IMR-90 (cell line): ENCODE measurements at regions not wholly inside any gene's neighbourhood (a gene's known extent, or its start where the extent isn't known, plus 50 kb on each side); places are given as distances from the start of the nearest gene placed in this dataset.

Experiments used
- ATAC-seq: fragments of 200-7000 bp; cut with Tn5 transposase; 2 replicates; pipeline ENCODE4 v1.9.1; 2020; ENCODE audit warnings: low read depth, mild to moderate bottlenecking, moderate library complexity
- BruUV-seq: library from RNA; stranded (reverse); fragments of 400-500 nt; replicated peaks from 2 replicates; lab custom pipeline; 2021; lab: Mats Ljungman, UMichigan
- CTCF ChIA-PET: fragments of 300-600 bp; formaldehyde crosslinking; extraction: SDS; loops from one replicate; lab custom pipeline; 2021; ENCODE audit warnings: antibody characterized with exemption; lab: Yijun Ruan, JAX
- POLR2A ChIA-PET: fragments of 300-600 bp; sonication (Branson Sonifier 250); formaldehyde crosslinking; loops from one replicate; lab custom pipeline; 2022; ENCODE audit warnings: antibody characterized with exemption; ENCODE audit not compliant: unreplicated experiment; lab: Charles Lee
- DNase-seq: peaks from one replicate; pipeline ENCODE4 v3.0.0; 2013
- H2AFZ ChIP-seq: replicated peaks from 2 replicates; pipeline ENCODE3; 2013; ENCODE audit warnings: low read length, mild to moderate bottlenecking; ENCODE audit not compliant: poor library complexity
- H2AK5ac ChIP-seq: 2 replicates; pipeline ENCODE4 v1.6.1; 2013; ENCODE audit warnings: low read depth, low read length, inconsistent platforms
- H2AK9ac ChIP-seq: replicated peaks from 2 replicates; pipeline ENCODE3; 2013; ENCODE audit warnings: mild to moderate bottlenecking, low read depth, low read length, moderate library complexity; ENCODE audit not compliant: poor library complexity
- H2BK120ac ChIP-seq: 2 replicates; pipeline ENCODE4 v1.6.1; 2013; ENCODE audit warnings: low read depth, low read length, inconsistent platforms
- H2BK15ac ChIP-seq: 3 replicates; pipeline ENCODE4 v1.6.1; 2013; ENCODE audit warnings: low read depth, low read length, inconsistent platforms
- H2BK20ac ChIP-seq: 2 replicates; pipeline ENCODE4 v1.6.1; 2013; ENCODE audit warnings: low read depth, mild to moderate bottlenecking, inconsistent platforms, low read length, moderate library complexity
- H2BK5ac ChIP-seq: 2 replicates; pipeline ENCODE4 v1.6.1; 2013; ENCODE audit warnings: mild to moderate bottlenecking, low read depth, low read length, inconsistent platforms; ENCODE audit not compliant: poor library complexity, severe bottlenecking
- H3K14ac ChIP-seq: replicated peaks from 2 replicates; pipeline ENCODE4 v1.6.1; 2013; ENCODE audit warnings: low read depth, low read length, inconsistent platforms
- H3K18ac ChIP-seq: 2 replicates; pipeline ENCODE4 v1.6.1; 2013; ENCODE audit warnings: low read depth, low read length, control low read depth
- H3K23ac ChIP-seq: 2 replicates; pipeline ENCODE4 v1.6.1; 2013; ENCODE audit warnings: low read depth, low read length, inconsistent platforms
- H3K27ac ChIP-seq: 2 replicates; pipeline ENCODE4 v1.5.1; 2013; ENCODE audit warnings: mild to moderate bottlenecking, control low read depth, low read length; ENCODE audit not compliant: insufficient read depth
- H3K27me3 ChIP-seq: 2 replicates; pipeline ENCODE4 v1.6.1; 2013; ENCODE audit warnings: low read length; ENCODE audit not compliant: control insufficient read depth, insufficient read depth
- H3K36me3 ChIP-seq: 2 replicates; pipeline ENCODE4 v1.6.1; 2013; ENCODE audit warnings: low read length, mixed read lengths; ENCODE audit not compliant: control insufficient read depth, insufficient read depth
- H3K4ac ChIP-seq: 2 replicates; pipeline ENCODE4 v1.6.1; 2013; ENCODE audit warnings: low read depth, low read length, inconsistent platforms
- H3K4me1 ChIP-seq: 2 replicates; pipeline ENCODE4 v1.6.1; 2013; ENCODE audit warnings: low read length, mixed read lengths; ENCODE audit not compliant: control insufficient read depth, insufficient read depth
- H3K4me2 ChIP-seq: 2 replicates; pipeline ENCODE4 v1.6.1; 2013; ENCODE audit warnings: low read depth, mild to moderate bottlenecking, control low read depth, low read length, moderate library complexity
- H3K4me3 ChIP-seq: 2 replicates; pipeline ENCODE4 v1.5.1; 2013; ENCODE audit warnings: low read depth, mild to moderate bottlenecking, control low read depth, low read length, moderate library complexity; ENCODE audit not compliant: insufficient read depth
- H3K56ac ChIP-seq: 2 replicates; pipeline ENCODE4 v1.6.1; 2013; ENCODE audit warnings: low read length, inconsistent platforms; ENCODE audit not compliant: insufficient read depth; ENCODE audit errors: extremely low read depth
- H3K79me1 ChIP-seq, 2 experiments: 2 replicates each; pipeline ENCODE4 v1.6.1; 2013; ENCODE audit warnings: low read length in 2 of 2, inconsistent platforms in 1 of 2, low read depth in 1 of 2
- H3K9ac ChIP-seq: 2 replicates; pipeline ENCODE4 v1.6.1; 2013; ENCODE audit warnings: low read depth, low read length, control low read depth
- H3K9me1 ChIP-seq: 2 replicates; pipeline ENCODE4 v1.6.1; 2013; ENCODE audit warnings: low read length, inconsistent platforms; ENCODE audit not compliant: insufficient read depth
- H3K9me3 ChIP-seq: 2 replicates; pipeline ENCODE4 v1.6.1; 2013; ENCODE audit warnings: low read length; ENCODE audit not compliant: control insufficient read depth, insufficient read depth
- H4K20me1 ChIP-seq: 2 replicates; pipeline ENCODE4 v1.6.1; 2013; ENCODE audit warnings: low read length, inconsistent platforms; ENCODE audit not compliant: insufficient read depth
- H4K5ac ChIP-seq: 2 replicates; pipeline ENCODE4 v1.6.1; 2013; ENCODE audit warnings: mild to moderate bottlenecking, low read depth, low read length, control low read depth
- H4K8ac ChIP-seq, 2 experiments: 2 replicates each; pipeline ENCODE4 v1.6.1; 2013; ENCODE audit warnings: low read depth in 2 of 2, low read length in 2 of 2, control low read depth in 1 of 2, inconsistent platforms in 1 of 2
- H4K91ac ChIP-seq: 2 replicates; pipeline ENCODE4 v1.6.1; 2013; ENCODE audit warnings: low read depth, low read length, inconsistent platforms; ENCODE audit not compliant: insufficient read depth
- BHLHE40 ChIP-seq: fragments of 150-350 bp; IDR thresholded peaks from 2 replicates; pipeline ENCODE4 v1.6.1; 2016; ENCODE audit warnings: mild to moderate bottlenecking, low read depth, low read length
- CEBPB ChIP-seq: IDR thresholded peaks from 2 replicates; pipeline ENCODE4 v1.6.1; 2012; ENCODE audit warnings: low read depth, low read length, improper control_type of control experiment
- CHD1 ChIP-seq: IDR thresholded peaks from 2 replicates; pipeline ENCODE4 v1.6.1; 2012; ENCODE audit warnings: low read depth, low read length, improper control_type of control experiment
- FOS ChIP-seq: fragments of 150-350 bp; IDR thresholded peaks from 2 replicates; pipeline ENCODE4 v1.6.1; 2016; ENCODE audit warnings: low read depth, low read length
- MAFK ChIP-seq: IDR thresholded peaks from 2 replicates; pipeline ENCODE4 v1.6.1; 2012; ENCODE audit warnings: low read depth, low read length, improper control_type of control experiment
- MAZ ChIP-seq: IDR thresholded peaks from 2 replicates; pipeline ENCODE4 v1.6.1; 2012; ENCODE audit warnings: low read depth, mild to moderate bottlenecking, low read length, improper control_type of control experiment, moderate library complexity, borderline replicate concordance
- MXI1 ChIP-seq: IDR thresholded peaks from 2 replicates; pipeline ENCODE4 v1.6.1; 2012; ENCODE audit warnings: low read depth, mild to moderate bottlenecking, low read length, moderate library complexity, borderline replicate concordance
- NFE2L2 ChIP-seq: fragments of 150-350 bp; IDR thresholded peaks from 2 replicates; pipeline ENCODE4 v1.6.1; 2016; ENCODE audit warnings: low read depth, mild to moderate bottlenecking, low read length
- POLR2A ChIP-seq: IDR thresholded peaks from 2 replicates; pipeline ENCODE4 v1.6.1; 2012; ENCODE audit warnings: mild to moderate bottlenecking, low read depth, low read length
- RAD21 ChIP-seq: IDR thresholded peaks from 2 replicates; pipeline ENCODE4 v1.6.1; 2012; ENCODE audit warnings: low read length, improper control_type of control experiment
- RCOR1 ChIP-seq: IDR thresholded peaks from 2 replicates; pipeline ENCODE4 v1.6.1; 2012; ENCODE audit warnings: mild to moderate bottlenecking, low read length, improper control_type of control experiment; ENCODE audit not compliant: insufficient replicate concordance
- RFX5 ChIP-seq: IDR thresholded peaks from 2 replicates; pipeline ENCODE4 v1.8.0; 2012; ENCODE audit warnings: low read depth, mild to moderate bottlenecking, low read length, moderate library complexity
- SMC3 ChIP-seq: fragments of 150-350 bp; IDR thresholded peaks from 2 replicates; pipeline ENCODE4 v1.6.1; 2016; ENCODE audit warnings: low read depth, mild to moderate bottlenecking, antibody characterized with exemption, low read length, moderate library complexity
- WGBS, 2 experiments: methylation state at CpG; one replicate each; pipeline versions ENCODE4 v1.1.5 to v1.1.7; 2013; ENCODE audit warnings: missing lambda C conversion rate in 2 of 2; ENCODE audit not compliant: insufficient read length in 1 of 2; ENCODE audit errors: extremely low coverage in 2 of 2; 5-methylcytosine and 5-hydroxymethylcytosine counted together
- dilution Hi-C: fragments of 300-500 bp; cut with HindIII; formaldehyde crosslinking; loops from one replicate; pipeline ENCODE4 v1.14.3; 2018; ENCODE audit warnings: low sequenced_read_pairs; ENCODE audit not compliant: unreplicated experiment
- in situ Hi-C: fragments of 300-500 bp; cut with MboI; formaldehyde crosslinking; loops from 3 replicates; pipeline ENCODE4 v1.14.3; 2019; ENCODE audit warnings: low sequenced_read_pairs, inconsistent platforms, mixed read lengths
- intact Hi-C: fragments of 100-400 bp; cut with micrococcal nuclease; formaldehyde crosslinking; loops from 2 replicates; pipeline ENCODE4 v1.10.0; 2022
- TF ChIP-seq, protein P1 (sequence below): fragments of 150-350 bp; IDR thresholded peaks from 2 replicates; pipeline ENCODE4 v1.6.1; 2016; ENCODE audit warnings: low read depth, mild to moderate bottlenecking, low read length, moderate library complexity, borderline replicate concordance
- TF ChIP-seq, protein P2 (sequence below): fragments of 150-350 bp; IDR thresholded peaks from 2 replicates; pipeline ENCODE4 v1.6.1; 2017; ENCODE audit warnings: mild to moderate bottlenecking, antibody characterized with exemption, low read length, low read depth
- TF ChIP-seq, protein P3 (sequence below): conservative IDR thresholded peaks from 2 replicates; pipeline ENCODE4 v1.5.1; 2012; ENCODE audit warnings: mild to moderate bottlenecking, low read depth, low read length, improper control_type of control experiment

DNA sequence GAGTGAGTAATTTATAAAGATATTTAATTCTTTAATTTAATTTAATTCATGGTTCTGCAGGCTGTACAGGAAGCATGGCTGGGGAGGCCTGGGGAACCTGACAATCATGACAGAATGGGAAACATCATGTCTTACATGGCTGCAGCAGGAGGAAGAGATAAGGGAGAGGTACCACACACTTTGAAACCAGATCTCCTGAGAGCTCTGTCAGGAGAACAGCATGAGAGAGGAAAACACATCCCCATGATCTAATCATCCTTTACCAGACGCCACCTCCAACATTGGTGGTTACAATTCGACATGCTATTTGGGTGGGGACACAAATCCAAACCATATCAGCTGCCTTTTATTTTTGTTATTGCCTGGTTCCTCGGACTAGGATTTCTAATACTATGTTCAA is 928.6 kb downstream of the TMEM121 start:
- ATAC-seq (no peak), DNase-seq (no peak)
- Histone ChIP-seq H3K14ac (no peak overlapping the region), H4K5ac (no peak overlapping the region), H2AK9ac (no peak overlapping the region), H2BK5ac (no peak overlapping the region), H3K27ac (no peak overlapping the region), H4K8ac (no peak overlapping the region), H3K79me1 (no peaks in the 10 kb centered on the region), H3K4me2 (no peak overlapping the region), H3K4me1 (no peaks in the 10 kb centered on the region), H3K56ac (no peak overlapping the region), H3K23ac (no peak overlapping the region), H3K36me3 (no peaks in the 10 kb centered on the region), H2BK120ac (no peak overlapping the region), H3K9me1 (no peaks in the 10 kb centered on the region), H2BK20ac (no peak overlapping the region), H4K20me1 (no peaks in the 10 kb centered on the region), H2BK15ac (no peak overlapping the region), H3K27me3 (no peaks in the 10 kb centered on the region), H3K9me3 (peaks cover 18% of the 10 kb centered on the region), H2AFZ (no peak overlapping the region), H4K91ac (no peak overlapping the region), H3K9ac (no peak overlapping the region), H3K4ac (no peak overlapping the region), H3K4me3 (no peak overlapping the region), H3K18ac (no peak overlapping the region), H2AK5ac (no peak overlapping the region)
- ChIA-PET CTCF (no interaction called here), POLR2A (no interaction called here)
- WGBS, 2 experiments, result no CpG with 5 or more reads among the region's 3 CpGs
- no TSS peak for BruUV-seq
- in situ Hi-C loops, result no loop called here
- intact Hi-C loops, result no loop called here
- dilution Hi-C loops, result no loop called here
- TF ChIP-seq MXI1 (no peak), CEBPB (no peak), FOS (no peak), MAZ (no peak), POLR2A (no peak), RFX5 (no peak), MAFK (no peak), RCOR1 (no peak), BHLHE40 (no peak), RAD21 (no peak), SMC3 (no peak), NFE2L2 (no peak), CHD1 (no peak)
- TF ChIP-seq, protein P1, sequence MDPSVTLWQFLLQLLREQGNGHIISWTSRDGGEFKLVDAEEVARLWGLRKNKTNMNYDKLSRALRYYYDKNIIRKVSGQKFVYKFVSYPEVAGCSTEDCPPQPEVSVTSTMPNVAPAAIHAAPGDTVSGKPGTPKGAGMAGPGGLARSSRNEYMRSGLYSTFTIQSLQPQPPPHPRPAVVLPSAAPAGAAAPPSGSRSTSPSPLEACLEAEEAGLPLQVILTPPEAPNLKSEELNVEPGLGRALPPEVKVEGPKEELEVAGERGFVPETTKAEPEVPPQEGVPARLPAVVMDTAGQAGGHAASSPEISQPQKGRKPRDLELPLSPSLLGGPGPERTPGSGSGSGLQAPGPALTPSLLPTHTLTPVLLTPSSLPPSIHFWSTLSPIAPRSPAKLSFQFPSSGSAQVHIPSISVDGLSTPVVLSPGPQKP, result no peak
- TF ChIP-seq, protein P2, sequence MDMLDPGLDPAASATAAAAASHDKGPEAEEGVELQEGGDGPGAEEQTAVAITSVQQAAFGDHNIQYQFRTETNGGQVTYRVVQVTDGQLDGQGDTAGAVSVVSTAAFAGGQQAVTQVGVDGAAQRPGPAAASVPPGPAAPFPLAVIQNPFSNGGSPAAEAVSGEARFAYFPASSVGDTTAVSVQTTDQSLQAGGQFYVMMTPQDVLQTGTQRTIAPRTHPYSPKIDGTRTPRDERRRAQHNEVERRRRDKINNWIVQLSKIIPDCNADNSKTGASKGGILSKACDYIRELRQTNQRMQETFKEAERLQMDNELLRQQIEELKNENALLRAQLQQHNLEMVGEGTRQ, result no peak
- TF ChIP-seq, protein P3, sequence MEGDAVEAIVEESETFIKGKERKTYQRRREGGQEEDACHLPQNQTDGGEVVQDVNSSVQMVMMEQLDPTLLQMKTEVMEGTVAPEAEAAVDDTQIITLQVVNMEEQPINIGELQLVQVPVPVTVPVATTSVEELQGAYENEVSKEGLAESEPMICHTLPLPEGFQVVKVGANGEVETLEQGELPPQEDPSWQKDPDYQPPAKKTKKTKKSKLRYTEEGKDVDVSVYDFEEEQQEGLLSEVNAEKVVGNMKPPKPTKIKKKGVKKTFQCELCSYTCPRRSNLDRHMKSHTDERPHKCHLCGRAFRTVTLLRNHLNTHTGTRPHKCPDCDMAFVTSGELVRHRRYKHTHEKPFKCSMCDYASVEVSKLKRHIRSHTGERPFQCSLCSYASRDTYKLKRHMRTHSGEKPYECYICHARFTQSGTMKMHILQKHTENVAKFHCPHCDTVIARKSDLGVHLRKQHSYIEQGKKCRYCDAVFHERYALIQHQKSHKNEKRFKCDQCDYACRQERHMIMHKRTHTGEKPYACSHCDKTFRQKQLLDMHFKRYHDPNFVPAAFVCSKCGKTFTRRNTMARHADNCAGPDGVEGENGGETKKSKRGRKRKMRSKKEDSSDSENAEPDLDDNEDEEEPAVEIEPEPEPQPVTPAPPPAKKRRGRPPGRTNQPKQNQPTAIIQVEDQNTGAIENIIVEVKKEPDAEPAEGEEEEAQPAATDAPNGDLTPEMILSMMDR, result no peak
